Ishikawa (cell line): ENCODE measurements at regions not wholly inside any gene's neighbourhood (a gene's known extent, or its start where the extent isn't known, plus 50 kb on each side); places are given as distances from the start of the nearest gene placed in this dataset.

Source experiments
- CEBPB ChIP-seq: IDR thresholded peaks from 2 replicates; pipeline ENCODE4 v1.6.1; 2012
- EP300 ChIP-seq: IDR thresholded peaks from 2 replicates; pipeline ENCODE4 v1.6.1; 2012; ENCODE audit warnings: borderline replicate concordance
- FOXM1 ChIP-seq: IDR thresholded peaks from 2 replicates; pipeline ENCODE4 v1.6.1; 2012; ENCODE audit warnings: low read depth, borderline replicate concordance
- RAD21 ChIP-seq: IDR thresholded peaks from 2 replicates; pipeline ENCODE4 v1.6.1; 2012; ENCODE audit warnings: low read depth
- TAF1 ChIP-seq: IDR thresholded peaks from 2 replicates; pipeline ENCODE4 v1.6.1; 2012; ENCODE audit warnings: low read depth, mild to moderate bottlenecking
- ZBTB7A ChIP-seq: IDR thresholded peaks from 2 replicates; pipeline ENCODE4 v1.6.1; 2012; ENCODE audit warnings: low read depth
- TF ChIP-seq, protein P1 (sequence below): IDR thresholded peaks from 2 replicates; pipeline ENCODE4 v1.6.1; 2012

DNA sequence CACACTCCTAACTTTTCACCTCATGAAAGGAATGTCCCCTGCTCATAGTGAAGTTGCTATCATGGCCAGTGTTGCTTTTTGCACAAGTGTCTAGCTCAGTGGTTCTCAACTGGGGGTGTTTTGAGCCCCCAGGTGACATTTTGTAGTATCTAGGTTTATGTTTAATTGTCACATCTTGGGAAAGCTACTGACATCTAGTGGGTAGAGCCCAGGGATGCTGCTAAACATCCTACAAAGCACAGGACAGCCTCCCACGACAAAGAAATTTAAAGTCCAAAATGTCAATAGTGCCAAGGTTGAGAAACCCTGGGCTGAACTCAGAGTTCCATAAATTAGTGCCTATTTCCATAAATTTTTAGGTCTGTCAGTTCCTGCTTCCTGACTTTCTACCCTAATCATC is 70.7 kb upstream of the HCCS start:
- TF ChIP-seq RAD21 (no peak), EP300 (no peak), ZBTB7A (no peak), FOXM1 (no peak), TAF1 (no peak), CEBPB (no peak)
- TF ChIP-seq, protein P1, sequence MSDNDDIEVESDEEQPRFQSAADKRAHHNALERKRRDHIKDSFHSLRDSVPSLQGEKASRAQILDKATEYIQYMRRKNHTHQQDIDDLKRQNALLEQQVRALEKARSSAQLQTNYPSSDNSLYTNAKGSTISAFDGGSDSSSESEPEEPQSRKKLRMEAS: no peak
